GM23338 (cell line): ENCODE measurements at regions not wholly inside any gene's neighbourhood (a gene's known extent, or its start where the extent isn't known, plus 50 kb on each side); places are given as distances from the start of the nearest gene placed in this dataset.

Experiments used
- EZH2 ChIP-seq: fragments of 200-600 bp; sonication (generic); IDR thresholded peaks from one replicate; pipeline ENCODE4 v1.8.0; 2017; ENCODE audit warnings: antibody characterized with exemption, mild to moderate bottlenecking, low read depth; ENCODE audit not compliant: unreplicated experiment
- EZH2phosphoT487 ChIP-seq: fragments of 200-600 bp; sonication (generic); IDR thresholded peaks from one replicate; pipeline ENCODE4 v1.8.1; 2018; ENCODE audit warnings: antibody characterized with exemption; ENCODE audit not compliant: unreplicated experiment
- JUNB ChIP-seq: IDR thresholded peaks from one replicate; pipeline ENCODE4 v1.6.1; 2016; ENCODE audit warnings: antibody characterized with exemption; ENCODE audit not compliant: unreplicated experiment
- POLR2AphosphoS5 ChIP-seq: IDR thresholded peaks from 2 replicates; pipeline ENCODE4 v1.6.1; 2016; ENCODE audit warnings: antibody characterized with exemption, low read depth
- REST ChIP-seq: IDR thresholded peaks from one replicate; pipeline ENCODE4 v1.6.1; 2018; ENCODE audit warnings: antibody characterized with exemption; ENCODE audit not compliant: unreplicated experiment
- ZNF462 ChIP-seq: fragments of 250-450 bp; sonication (Bioruptor Pico); IDR thresholded peaks from 2 replicates; pipeline ENCODE4 v1.5.0; 2020; ENCODE audit warnings: mild to moderate bottlenecking, moderate library complexity
- TF ChIP-seq, protein P1 (sequence below), 2 experiments: fragments of 200-600 bp in 1 of 2; sonication (generic) in 1 of 2; conservative IDR thresholded peaks; 2 replicates each; pipeline versions ENCODE4 v1.5.1 to v1.6.1; 2016 to 2017; ENCODE audit warnings: antibody characterized with exemption in 2 of 2, low read depth in 2 of 2, mild to moderate bottlenecking in 2 of 2, moderate library complexity in 1 of 2

- no peak for TF ChIP-seq EZH2
- TF ChIP-seq, protein P1, sequence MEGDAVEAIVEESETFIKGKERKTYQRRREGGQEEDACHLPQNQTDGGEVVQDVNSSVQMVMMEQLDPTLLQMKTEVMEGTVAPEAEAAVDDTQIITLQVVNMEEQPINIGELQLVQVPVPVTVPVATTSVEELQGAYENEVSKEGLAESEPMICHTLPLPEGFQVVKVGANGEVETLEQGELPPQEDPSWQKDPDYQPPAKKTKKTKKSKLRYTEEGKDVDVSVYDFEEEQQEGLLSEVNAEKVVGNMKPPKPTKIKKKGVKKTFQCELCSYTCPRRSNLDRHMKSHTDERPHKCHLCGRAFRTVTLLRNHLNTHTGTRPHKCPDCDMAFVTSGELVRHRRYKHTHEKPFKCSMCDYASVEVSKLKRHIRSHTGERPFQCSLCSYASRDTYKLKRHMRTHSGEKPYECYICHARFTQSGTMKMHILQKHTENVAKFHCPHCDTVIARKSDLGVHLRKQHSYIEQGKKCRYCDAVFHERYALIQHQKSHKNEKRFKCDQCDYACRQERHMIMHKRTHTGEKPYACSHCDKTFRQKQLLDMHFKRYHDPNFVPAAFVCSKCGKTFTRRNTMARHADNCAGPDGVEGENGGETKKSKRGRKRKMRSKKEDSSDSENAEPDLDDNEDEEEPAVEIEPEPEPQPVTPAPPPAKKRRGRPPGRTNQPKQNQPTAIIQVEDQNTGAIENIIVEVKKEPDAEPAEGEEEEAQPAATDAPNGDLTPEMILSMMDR (conservative IDR thresholded peaks at IDR 0.05; ENCODE audit: low read depth in 2 of 2): no peak
- no peak for TF ChIP-seq POLR2AphosphoS5
- TF ChIP-seq EZH2phosphoT487: no peak
- no peak for TF ChIP-seq ZNF462 (CRISPR knock-in tag)
- TF ChIP-seq REST: no peak
- no peak for TF ChIP-seq JUNB
Observed at GRCh38 chr5:174381241-174381640, 335.7 kb downstream of the NSG2 start.
